Choroid plexus epithelial cell (primary cell): ENCODE measurements at regions not wholly inside any gene's neighbourhood (a gene's known extent, or its start where the extent isn't known, plus 50 kb on each side); places are given as distances from the start of the nearest gene placed in this dataset.

ENCODE experiments used
- DNase-seq: peaks from one replicate; pipeline ENCODE4 v3.0.0-alpha.2; 2010; ENCODE audit warnings: low read depth
- H3K4me3 ChIP-seq: 2 replicates; pipeline ENCODE4 v1.5.1; 2011; ENCODE audit warnings: low read depth, mild to moderate bottlenecking, control low read depth, low read length, moderate library complexity
- CTCF ChIP-seq: conservative IDR thresholded peaks from 2 replicates; pipeline ENCODE4 v1.5.1; 2011; ENCODE audit warnings: low read depth, mild to moderate bottlenecking, control low read depth, inconsistent platforms, low read length, moderate library complexity

- H3K4me3 ChIP-seq: no peak overlapping the region
- DNase-seq: peak; percentile 1
- peak; percentile 16 for TF ChIP-seq CTCF
These were observed 59.7 kb upstream of the C14orf132 start for GRCh38 chr14:95979339-95980042.

GRCh38 chr14:95980402-95980801 lies 58.8 kb upstream of the C14orf132 start:
- no peak overlapping the region for H3K4me3 ChIP-seq
- TF ChIP-seq CTCF: no peak

GRCh38 chr14:95981965-95982364 lies 57.2 kb upstream of the C14orf132 start:
- no peak overlapping the region for H3K4me3 ChIP-seq
- no peak for DNase-seq
- no peak for TF ChIP-seq CTCF

More at GRCh38 chr14:95980402-95980801, 58.8 kb upstream of the C14orf132 start:
- DNase-seq: no peak

- H3K4me3 ChIP-seq: no peak overlapping the region
- no peak for TF ChIP-seq CTCF
- no peak for DNase-seq
These were observed 55.0 kb upstream of the C14orf132 start for GRCh38 chr14:95984206-95984605.
